Panc1 (cell line): ENCODE measurements at regions not wholly inside any gene's neighbourhood (a gene's known extent, or its start where the extent isn't known, plus 50 kb on each side); places are given as distances from the start of the nearest gene placed in this dataset.

Source experiments
- ATAC-seq: fragments of 200-7000 bp; cut with Tn5 transposase; 2 replicates; pipeline ENCODE4 v1.9.1; 2020; ENCODE audit warnings: mild to moderate bottlenecking, moderate library complexity
- BruUV-seq: library from RNA; stranded (reverse); fragments of 400-500 nt; replicated peaks from 2 replicates; lab custom pipeline; 2021; lab: Mats Ljungman, UMichigan
- CTCF ChIA-PET: fragments of 300-600 bp; sonication (Branson Sonifier 250); formaldehyde crosslinking; loops from one replicate; lab custom pipeline; 2022; ENCODE audit warnings: antibody characterized with exemption; lab: Charles Lee
- POLR2A ChIA-PET: fragments of 300-600 bp; sonication (Branson Sonifier 250); formaldehyde crosslinking; loops from one replicate; lab custom pipeline; 2022; ENCODE audit warnings: antibody characterized with exemption; lab: Charles Lee
- DNase-seq: peaks from one replicate; pipeline ENCODE4 v3.0.0-alpha.2; 2010; ENCODE audit warnings: low read depth, low spot score
- H3K27ac ChIP-seq: 2 replicates; pipeline ENCODE4 v1.5.1; 2011; ENCODE audit warnings: mild to moderate bottlenecking, low read length, inconsistent platforms
- H3K27me3 ChIP-seq: fragments of 200-500 bp; sonication (Bioruptor generic); 2 replicates; pipeline ENCODE4 v1.6.0; 2014; ENCODE audit warnings: low read length, inconsistent platforms; ENCODE audit not compliant: control insufficient read depth, insufficient read depth
- H3K36me3 ChIP-seq: fragments of 200-500 bp; sonication (Bioruptor generic); 2 replicates; pipeline ENCODE4 v1.5.1; 2014; ENCODE audit warnings: inconsistent platforms, mild to moderate bottlenecking, low read length, moderate library complexity; ENCODE audit not compliant: control insufficient read depth, insufficient read depth
- H3K4me1 ChIP-seq: 2 replicates; pipeline ENCODE4 v1.5.1; 2011; ENCODE audit warnings: inconsistent platforms, mild to moderate bottlenecking, low read length, moderate library complexity; ENCODE audit not compliant: control insufficient read depth, insufficient read depth
- H3K4me3 ChIP-seq, 2 experiments: 2 replicates each; pipeline ENCODE4 v1.5.1; 2011 to 2012; ENCODE audit warnings: low read depth in 2 of 2, low read length in 2 of 2, mild to moderate bottlenecking in 2 of 2, inconsistent platforms in 1 of 2, moderate library complexity in 1 of 2
- H3K9me3 ChIP-seq: fragments of 200-500 bp; sonication (Bioruptor generic); 2 replicates; pipeline ENCODE4 v1.5.1; 2014; ENCODE audit warnings: low read depth, mild to moderate bottlenecking, inconsistent platforms, low read length, moderate library complexity; ENCODE audit not compliant: control insufficient read depth, insufficient read depth
- CTCF ChIP-seq: fragments of 450-650 bp; IDR thresholded peaks from 2 replicates; pipeline ENCODE4 v1.5.1; 2017; ENCODE audit warnings: mild to moderate bottlenecking
- POLR2AphosphoS5 ChIP-seq: IDR thresholded peaks from 2 replicates; pipeline ENCODE4 v1.6.1; 2012; ENCODE audit warnings: mild to moderate bottlenecking, low read depth, low read length, moderate library complexity
- REST ChIP-seq, 2 experiments: IDR thresholded peaks; 2 replicates each; pipeline ENCODE4 v1.6.1; 2011 to 2012; ENCODE audit warnings: low read depth in 2 of 2, control low read depth in 1 of 2, low read length in 1 of 2, mild to moderate bottlenecking in 1 of 2, moderate library complexity in 1 of 2; ENCODE audit not compliant: insufficient read depth in 1 of 2
- SIN3A ChIP-seq: IDR thresholded peaks from 2 replicates; pipeline ENCODE4 v1.6.1; 2012; ENCODE audit warnings: low read depth, mild to moderate bottlenecking, low read length, moderate library complexity, borderline replicate concordance; ENCODE audit not compliant: insufficient read depth
- TCF7L2 ChIP-seq: IDR thresholded peaks from 2 replicates; pipeline ENCODE4 v1.6.1; 2011; ENCODE audit warnings: mild to moderate bottlenecking, low read depth, low read length, inconsistent platforms
- in situ Hi-C: cut with HindIII; loops from 2 replicates; pipeline ENCODE4 v1.10.0; 2016; ENCODE audit warnings: low sequenced_read_pairs, low pct_unique_long_range_greater_than_20kb
- intact Hi-C: fragments of 100-400 bp; cut with micrococcal nuclease; formaldehyde crosslinking; loops from one replicate; pipeline ENCODE4 v1.10.0; 2022; ENCODE audit not compliant: unreplicated experiment

- 0 out of 2 replicates have a peak, but pooled peaks cover 2% of the 10 kb centered on the region for H3K27me3 ChIP-seq
- no peaks in the 10 kb centered on the region for H3K9me3 ChIP-seq
- ChIA-PET POLR2A (no interaction called here), CTCF (no interaction called here)
- DNase-seq: no peak
- no peak overlapping the region for H3K27ac ChIP-seq
- TF ChIP-seq TCF7L2: no peak
- TF ChIP-seq REST (IDR thresholded peaks at IDR 0.05; ENCODE audit: insufficient read depth in 1 of 2, low read depth in 2 of 2, low read length in 1 of 2): no peak
- TF ChIP-seq CTCF: no peak
- no peak for TF ChIP-seq POLR2AphosphoS5
- TF ChIP-seq SIN3A: no peak
- intact Hi-C loops (no loop called here), in situ Hi-C loops (no loop called here)
- no peak for ATAC-seq
- H3K36me3 ChIP-seq: no peaks in the 10 kb centered on the region
- no TSS peak for BruUV-seq
- no peak overlapping the region for H3K4me3 ChIP-seq
- no peaks in the 10 kb centered on the region for H3K4me1 ChIP-seq
These were observed 407.2 kb upstream of the CCL2 start for GRCh38 chr17:33847900-33848299.

GRCh38 chr17:33848433-33848832, 406.7 kb upstream of the CCL2 start:
- in situ Hi-C loops: no loop called here
- BruUV-seq: no TSS peak
- ATAC-seq: no peak

More at GRCh38 chr17:33848433-33848832, 406.7 kb upstream of the CCL2 start:
- POLR2A ChIA-PET: no interaction called here
- CTCF ChIA-PET: no interaction called here
- 0 out of 2 replicates have a peak, but pooled peaks cover 2% of the 10 kb centered on the region for H3K27me3 ChIP-seq
- intact Hi-C loops: no loop called here
- H3K36me3 ChIP-seq: no peaks in the 10 kb centered on the region
- H3K27ac ChIP-seq: no peak overlapping the region
- H3K9me3 ChIP-seq: no peaks in the 10 kb centered on the region
- no peak for DNase-seq
- no peaks in the 10 kb centered on the region for H3K4me1 ChIP-seq
- TF ChIP-seq TCF7L2 (no peak), CTCF (no peak), SIN3A (no peak), REST (IDR thresholded peaks at IDR 0.05; ENCODE audit: insufficient read depth in 1 of 2, low read depth in 2 of 2, low read length in 1 of 2) (no peak), POLR2AphosphoS5 (no peak)
- H3K4me3 ChIP-seq: no peak overlapping the region
